Tibial nerve (tissue), 4 donors: ENCODE measurements at regions not wholly inside any gene's neighbourhood (a gene's known extent, or its start where the extent isn't known, plus 50 kb on each side); places are given as distances from the start of the nearest gene placed in this dataset.

Experiments
- DNase-seq, 2 donors: peaks; one replicate each; pipeline ENCODE4 v3.0.0-alpha.2; 2019; ENCODE audit warnings: low spot score in 2 of 2
- H3K27ac ChIP-seq, 4 donors: fragments of 200-600 bp; sonication (generic) in 3 of 4; one replicate each; pipeline ENCODE4 v1.5.1; 2017 to 2019; ENCODE audit warnings: mild to moderate bottlenecking in 1 of 4
- H3K27me3 ChIP-seq, 2 donors: fragments of 200-600 bp; sonication (generic) in 1 of 2; one replicate each; pipeline versions ENCODE4 v1.5.1 to v1.6.0; 2017 to 2019
- H3K36me3 ChIP-seq, 3 donors: fragments of 200-600 bp; sonication (generic); one replicate each; pipeline ENCODE4 v1.5.1; 2018 to 2019
- H3K4me1 ChIP-seq, 4 donors: fragments of 200-600 bp; sonication (generic) in 3 of 4; one replicate each; pipeline ENCODE4 v1.5.1; 2017 to 2019
- H3K4me3 ChIP-seq, 4 donors: fragments of 200-600 bp; sonication (generic) in 3 of 4; one replicate each; pipeline ENCODE4 v1.5.1; 2017 to 2019; ENCODE audit warnings: mild to moderate bottlenecking in 1 of 4, moderate library complexity in 1 of 4
- H3K9me3 ChIP-seq, 4 donors: fragments of 200-600 bp; sonication (generic) in 3 of 4; one replicate each; pipeline ENCODE4 v1.5.1; 2017 to 2019
- EP300 ChIP-seq, 2 donors: sonication (generic); formaldehyde crosslinking; IDR thresholded peaks; one replicate each; pipeline ENCODE4 v1.6.1; 2017; ENCODE audit warnings: antibody characterized with exemption in 2 of 2, mild to moderate bottlenecking in 1 of 2
- POLR2A ChIP-seq, 2 donors: fragments of 450-650 bp; IDR thresholded peaks; one replicate each; pipeline ENCODE4 v1.6.1; 2017; ENCODE audit warnings: antibody characterized with exemption in 2 of 2, mild to moderate bottlenecking in 2 of 2, moderate library complexity in 2 of 2
- WGBS, 2 donors: methylation state at CpG; one replicate each; pipeline ENCODE4 v1.1.5; 2018; 5-methylcytosine and 5-hydroxymethylcytosine counted together
- TF ChIP-seq, protein P1 (sequence below), 5 experiments: fragments of 200-600 bp in 3 of 5; fragments of 450-650 bp in 2 of 5; sonication (generic) in 3 of 5; IDR thresholded peaks; one replicate each; pipeline ENCODE4 v1.5.1; 2016 to 2019; ENCODE audit warnings: antibody characterized with exemption in 5 of 5, mild to moderate bottlenecking in 3 of 5, moderate library complexity in 2 of 5

DNA sequence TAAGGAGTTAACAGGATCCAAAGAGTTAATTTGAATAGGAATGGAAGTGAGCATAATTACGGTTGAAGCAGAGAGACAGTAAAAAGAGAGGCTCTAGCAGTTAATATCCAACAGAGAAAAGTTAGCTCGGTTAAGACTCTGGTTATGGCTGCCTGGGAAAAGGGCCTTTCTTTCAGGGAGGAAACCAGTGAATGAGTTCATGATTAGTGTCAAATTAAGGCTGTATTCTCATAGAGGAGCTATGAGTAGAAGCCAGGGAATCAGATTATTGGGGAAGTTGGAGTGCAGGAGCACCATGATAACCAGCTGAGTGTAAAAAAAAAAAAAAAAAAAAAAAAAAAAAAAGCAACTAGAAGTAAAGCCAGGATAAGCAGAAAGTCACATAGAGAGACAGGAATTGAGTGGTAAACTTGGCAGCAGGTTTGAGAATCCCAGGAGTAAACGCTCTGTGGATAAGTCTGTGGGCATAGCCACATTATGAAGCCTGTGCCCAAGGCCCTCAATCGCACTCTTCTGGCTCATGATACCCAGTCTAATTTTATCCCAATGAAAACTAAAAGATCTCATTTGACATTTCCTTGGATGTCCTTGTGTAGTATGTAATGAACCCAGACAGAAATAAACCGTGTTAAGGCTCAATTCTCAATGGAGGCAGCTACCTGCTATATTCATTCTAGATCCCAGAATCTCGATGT, 372.6 kb upstream of the MPDZ start:
- H3K27ac ChIP-seq, result no peak overlapping the region
- no peaks in the 10 kb centered on the region for H3K4me1 ChIP-seq
- H3K27me3 ChIP-seq, result no peaks in the 10 kb centered on the region
- H3K36me3 ChIP-seq, result no peaks in the 10 kb centered on the region
- no peak for TF ChIP-seq EP300 (IDR thresholded peaks at IDR 0.05)
- TF ChIP-seq, protein P1, sequence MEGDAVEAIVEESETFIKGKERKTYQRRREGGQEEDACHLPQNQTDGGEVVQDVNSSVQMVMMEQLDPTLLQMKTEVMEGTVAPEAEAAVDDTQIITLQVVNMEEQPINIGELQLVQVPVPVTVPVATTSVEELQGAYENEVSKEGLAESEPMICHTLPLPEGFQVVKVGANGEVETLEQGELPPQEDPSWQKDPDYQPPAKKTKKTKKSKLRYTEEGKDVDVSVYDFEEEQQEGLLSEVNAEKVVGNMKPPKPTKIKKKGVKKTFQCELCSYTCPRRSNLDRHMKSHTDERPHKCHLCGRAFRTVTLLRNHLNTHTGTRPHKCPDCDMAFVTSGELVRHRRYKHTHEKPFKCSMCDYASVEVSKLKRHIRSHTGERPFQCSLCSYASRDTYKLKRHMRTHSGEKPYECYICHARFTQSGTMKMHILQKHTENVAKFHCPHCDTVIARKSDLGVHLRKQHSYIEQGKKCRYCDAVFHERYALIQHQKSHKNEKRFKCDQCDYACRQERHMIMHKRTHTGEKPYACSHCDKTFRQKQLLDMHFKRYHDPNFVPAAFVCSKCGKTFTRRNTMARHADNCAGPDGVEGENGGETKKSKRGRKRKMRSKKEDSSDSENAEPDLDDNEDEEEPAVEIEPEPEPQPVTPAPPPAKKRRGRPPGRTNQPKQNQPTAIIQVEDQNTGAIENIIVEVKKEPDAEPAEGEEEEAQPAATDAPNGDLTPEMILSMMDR (IDR thresholded peaks at IDR 0.05), result no peak
- TF ChIP-seq POLR2A (IDR thresholded peaks at IDR 0.05), result no peak
- H3K4me3 ChIP-seq, result no peak overlapping the region
- DNase-seq, result no peak
- H3K9me3 ChIP-seq, result peaks cover 0 to 20% (median 5%) of the 10 kb centered on the region in 4 donors
- WGBS, 2 donors, result 71 to 74% methylated on average over 6 of the region's 6 CpGs

DNA sequence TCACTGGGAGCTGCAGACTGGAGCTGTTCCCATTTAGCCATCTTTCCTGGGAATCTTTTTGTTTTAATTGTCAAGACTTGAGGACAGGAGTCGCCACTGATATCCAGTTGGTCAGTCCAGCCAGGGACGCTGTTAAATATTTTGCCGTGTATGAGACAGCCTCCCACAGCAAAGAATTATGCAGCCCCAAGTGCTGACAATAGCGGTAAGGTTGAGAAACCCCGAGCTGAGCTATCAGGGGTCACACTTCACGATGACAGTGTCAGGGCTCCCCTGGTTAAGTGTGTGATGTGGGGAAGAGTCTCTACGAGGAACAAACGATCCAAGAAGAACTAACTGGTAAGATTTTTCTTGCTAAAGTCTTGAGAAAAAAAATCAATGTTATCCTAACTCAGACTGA, 372.0 kb upstream of the MPDZ start:
- Histone ChIP-seq H3K27ac (no peak overlapping the region), H3K4me1 (no peaks in the 10 kb centered on the region), H3K9me3 (peaks cover 0 to 20% (median 5%) of the 10 kb centered on the region in 4 donors), H3K27me3 (no peaks in the 10 kb centered on the region), H3K36me3 (no peaks in the 10 kb centered on the region), H3K4me3 (no peak overlapping the region)
- 84 to 87% methylated on average over 8 of the region's 8 CpGs for WGBS, 2 donors
- TF ChIP-seq, protein P1 (IDR thresholded peaks at IDR 0.05), result no peak
- TF ChIP-seq POLR2A (IDR thresholded peaks at IDR 0.05) (no peak), EP300 (IDR thresholded peaks at IDR 0.05) (no peak)
- DNase-seq, result no peak

DNA sequence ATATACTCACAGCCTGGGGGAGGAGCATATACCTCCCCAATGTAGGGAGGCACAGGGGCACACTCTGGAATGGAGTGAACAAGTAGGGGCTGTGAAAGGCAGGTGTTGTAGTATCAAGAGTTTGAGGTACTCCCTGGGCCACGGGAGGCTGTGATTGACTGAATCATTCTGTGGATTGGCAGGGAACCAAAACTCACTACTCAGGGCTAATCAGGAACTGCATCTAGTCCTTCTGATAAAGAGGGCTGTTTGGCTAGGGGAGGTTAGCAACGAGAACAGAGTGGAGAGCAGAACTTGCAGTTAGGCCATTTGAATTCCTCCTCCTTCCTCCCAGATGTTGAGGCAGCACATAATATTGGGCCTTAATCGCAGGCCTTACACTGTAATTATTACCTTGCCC, 369.2 kb upstream of the MPDZ start:
- no peaks in the 10 kb centered on the region for H3K4me1 ChIP-seq
- H3K27ac ChIP-seq, result no peak overlapping the region
- WGBS, 2 donors, result 88 to 89% methylated on average over 3 of the region's 3 CpGs
- no peaks in the 10 kb centered on the region for H3K27me3 ChIP-seq
- H3K4me3 ChIP-seq, result no peak overlapping the region
- TF ChIP-seq, protein P1 (IDR thresholded peaks at IDR 0.05), result no peak
- TF ChIP-seq EP300 (IDR thresholded peaks at IDR 0.05) (no peak), POLR2A (IDR thresholded peaks at IDR 0.05) (no peak)
- no peak for DNase-seq
- H3K9me3 ChIP-seq, result peaks cover 0 to 20% (median 5%) of the 10 kb centered on the region in 4 donors
- no peaks in the 10 kb centered on the region for H3K36me3 ChIP-seq

DNA sequence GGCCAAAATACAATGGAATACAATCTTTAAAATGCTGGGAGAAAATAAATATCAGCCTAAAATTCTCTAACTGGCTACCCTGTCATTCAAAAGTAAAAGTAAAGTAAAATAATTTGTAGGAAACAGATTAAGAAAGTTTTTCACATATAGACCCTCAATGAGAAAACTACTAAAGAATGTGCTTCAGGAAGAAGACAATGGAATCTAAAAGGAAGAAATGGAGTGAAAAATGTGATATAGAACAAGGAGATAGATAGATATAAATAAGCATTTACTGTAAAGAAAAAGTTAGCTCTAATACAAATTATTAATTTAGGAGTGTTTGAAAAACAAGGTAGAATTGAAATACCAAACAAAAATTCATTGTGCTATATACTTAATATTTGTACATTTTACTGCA, 368.6 kb upstream of the MPDZ start:
- Histone ChIP-seq H3K9me3 (peaks cover 0 to 20% (median 5%) of the 10 kb centered on the region in 4 donors), H3K36me3 (no peaks in the 10 kb centered on the region), H3K4me3 (no peak overlapping the region), H3K4me1 (no peaks in the 10 kb centered on the region), H3K27me3 (no peaks in the 10 kb centered on the region), H3K27ac (no peak overlapping the region)
- TF ChIP-seq EP300 (IDR thresholded peaks at IDR 0.05), result no peak
- TF ChIP-seq POLR2A (IDR thresholded peaks at IDR 0.05), result no peak
- TF ChIP-seq, protein P1 (IDR thresholded peaks at IDR 0.05), result no peak
- no peak for DNase-seq

DNA sequence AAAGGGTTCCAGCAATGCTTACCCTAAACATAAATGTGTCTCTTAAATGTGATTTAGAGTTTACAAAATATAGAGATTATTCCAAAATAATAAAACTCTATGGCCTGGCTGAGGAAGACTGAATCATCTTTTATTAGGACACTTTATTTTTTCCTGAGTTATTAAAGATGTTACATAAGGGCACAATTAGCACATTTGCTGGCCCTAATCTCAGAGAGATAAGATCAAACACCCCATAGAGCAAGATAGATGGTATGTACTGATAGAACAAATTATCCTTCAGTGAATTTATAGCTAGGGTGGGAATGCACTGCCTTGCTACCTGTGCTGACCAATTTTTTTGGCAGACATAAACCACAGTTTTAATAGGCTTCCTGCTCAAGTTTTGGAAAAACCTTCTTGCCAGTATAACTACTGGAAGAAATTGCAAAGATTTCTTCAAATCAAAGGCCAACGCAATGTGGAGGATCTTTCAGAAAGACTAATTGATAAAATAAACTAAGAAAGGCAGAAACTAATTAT, 367.1 kb upstream of the MPDZ start:
- no peak for DNase-seq
- TF ChIP-seq POLR2A (IDR thresholded peaks at IDR 0.05), result no peak
- TF ChIP-seq, protein P1 (IDR thresholded peaks at IDR 0.05), result no peak
- TF ChIP-seq EP300 (IDR thresholded peaks at IDR 0.05), result no peak
- Histone ChIP-seq H3K27me3 (no peaks in the 10 kb centered on the region), H3K27ac (no peak overlapping the region), H3K9me3 (peaks cover 0 to 20% (median 6%) of the 10 kb centered on the region in 4 donors), H3K4me1 (no peaks in the 10 kb centered on the region), H3K36me3 (no peaks in the 10 kb centered on the region), H3K4me3 (no peak overlapping the region)
- WGBS, 2 donors, result 77 to 84% methylated on average over 1 of the region's 1 CpG
